ENCODE measurements at regions not wholly inside any gene's neighbourhood (a gene's known extent, or its start where the extent isn't known, plus 50 kb on each side); places are given as distances from the start of the nearest gene placed in this dataset.
A peak's percentile ranks its signal among the peaks of the same experiment; 100 is the strongest.
"Not testable (repeated sequence)": the region's sequence is repeated elsewhere in the genome, so short reads cannot be mapped to it uniquely, and the experiment has no call there.

DNA sequence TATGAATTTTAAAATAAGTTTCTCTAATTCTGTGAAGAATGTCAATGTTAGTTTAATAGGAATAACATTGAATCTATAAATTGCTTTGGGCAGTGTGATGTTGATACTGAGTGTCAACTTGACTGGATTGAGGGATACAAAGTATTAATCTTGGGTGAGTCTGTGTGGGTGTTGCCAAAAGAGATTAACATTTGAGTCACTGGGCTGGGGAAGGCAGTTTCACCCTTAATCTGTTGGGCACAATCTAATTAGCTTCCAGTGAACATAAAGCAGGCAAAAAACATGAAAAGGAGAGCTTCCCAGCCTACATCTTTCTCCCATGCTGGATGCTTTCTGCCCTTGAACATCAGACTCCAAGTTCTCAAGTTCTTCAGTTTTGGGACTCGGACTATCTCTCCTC lies 832.0 kb upstream of the ARRDC3 start:
- H3K4me3 ChIP-seq (ENCODE audit: low read depth, low read length), result no peak overlapping the region
- H3K27ac Mint-ChIP-seq, result no peak overlapping the region
- H3K27ac ChIP-seq (ENCODE audit: insufficient read depth, low read length, poor library complexity, severe bottlenecking), result no peak overlapping the region
- no peaks in the 10 kb centered on the region for H3K36me3 ChIP-seq (ENCODE audit: control insufficient read depth, insufficient read depth, low read length)
- H3K9me3 ChIP-seq (ENCODE audit: control insufficient read depth in 2 of 2, low read length in 2 of 2), result no peaks in the 10 kb centered on the region
- H3K4me1 Mint-ChIP-seq, result no peaks in the 10 kb centered on the region
- ATAC-seq (ENCODE audit: low read depth in 2 of 2) (no peak), DNase-seq (no peak)
- no peaks in the 10 kb centered on the region for H3K27me3 Mint-ChIP-seq
- no peak overlapping the region for H3K4me3 Mint-ChIP-seq
- H3K36me3 Mint-ChIP-seq, result no peaks in the 10 kb centered on the region
- peaks cover 0 to 27% (median 6%) of the 10 kb centered on the region in 7 donors for H3K9me3 Mint-ChIP-seq
- H3K4me1 ChIP-seq (ENCODE audit: control insufficient read depth, insufficient read depth, low read length, poor library complexity, severe bottlenecking), result no peaks in the 10 kb centered on the region
- no peaks in the 10 kb centered on the region for H3K27me3 ChIP-seq (ENCODE audit: control insufficient read depth, insufficient read depth, low read length)

- Mint-ChIP-seq H3K27ac (no peak overlapping the region), H3K36me3 (no peaks in the 10 kb centered on the region), H3K9me3 (peaks cover 0 to 9% (median 4%) of the 10 kb centered on the region in 7 donors), H3K27me3 (no peaks in the 10 kb centered on the region), H3K4me1 (no peaks in the 10 kb centered on the region), H3K4me3 (no peak overlapping the region)
- no peaks in the 10 kb centered on the region for H3K27me3 ChIP-seq (ENCODE audit: control insufficient read depth, insufficient read depth, low read length)
- no peak overlapping the region for H3K4me3 ChIP-seq (ENCODE audit: low read depth, low read length)
- no peaks in the 10 kb centered on the region for H3K9me3 ChIP-seq (ENCODE audit: control insufficient read depth in 2 of 2, low read length in 2 of 2)
- ATAC-seq (ENCODE audit: low read depth in 2 of 2) (no peak), DNase-seq (no peak)
- no peaks in the 10 kb centered on the region for H3K36me3 ChIP-seq (ENCODE audit: control insufficient read depth, insufficient read depth, low read length)
- no peak overlapping the region for H3K27ac ChIP-seq (ENCODE audit: insufficient read depth, low read length, poor library complexity, severe bottlenecking)
- no peaks in the 10 kb centered on the region for H3K4me1 ChIP-seq (ENCODE audit: control insufficient read depth, insufficient read depth, low read length, poor library complexity, severe bottlenecking)
Observed at GRCh38 chr5:92208265-92208664, 825.1 kb upstream of the ARRDC3 start.

DNA sequence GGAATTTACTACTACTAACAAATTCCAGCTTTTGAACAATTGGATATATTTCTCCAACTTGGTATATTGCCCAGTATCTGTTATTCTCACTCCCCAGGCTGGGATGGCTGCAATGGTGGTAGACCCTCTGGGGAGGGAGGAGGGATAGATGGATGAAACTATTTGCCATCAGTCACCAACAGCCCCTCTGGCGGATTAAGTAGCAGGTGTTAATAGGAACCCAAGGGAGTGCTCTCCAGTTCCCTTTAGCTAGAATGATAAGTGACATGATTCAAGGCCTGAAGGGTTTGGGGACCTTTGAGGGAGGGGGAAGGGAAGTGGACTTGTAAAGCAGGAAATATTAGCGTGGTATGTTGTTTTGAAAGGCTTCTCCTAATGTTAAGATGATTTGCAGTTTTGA lies 824.0 kb upstream of the ARRDC3 start:
- no peaks in the 10 kb centered on the region for H3K4me1 Mint-ChIP-seq

GRCh38 chr5:92206681-92207080 lies 823.6 kb upstream of the ARRDC3 start:
- no peaks in the 10 kb centered on the region for H3K4me1 ChIP-seq (ENCODE audit: control insufficient read depth, insufficient read depth, low read length, poor library complexity, severe bottlenecking)
- H3K4me1 Mint-ChIP-seq, result no peaks in the 10 kb centered on the region
- peaks cover 0 to 6% (median 4%) of the 10 kb centered on the region in 7 donors for H3K9me3 Mint-ChIP-seq
- no peak overlapping the region for H3K4me3 Mint-ChIP-seq
- no peaks in the 10 kb centered on the region for H3K36me3 Mint-ChIP-seq
- no peak overlapping the region for H3K27ac Mint-ChIP-seq
- no peaks in the 10 kb centered on the region for H3K27me3 ChIP-seq (ENCODE audit: control insufficient read depth, insufficient read depth, low read length)
- no peaks in the 10 kb centered on the region for H3K9me3 ChIP-seq (ENCODE audit: control insufficient read depth in 2 of 2, low read length in 2 of 2)
- ATAC-seq (ENCODE audit: low read depth in 2 of 2), result no peak
- no peaks in the 10 kb centered on the region for H3K36me3 ChIP-seq (ENCODE audit: control insufficient read depth, insufficient read depth, low read length)
- DNase-seq, result no peak
- H3K27me3 Mint-ChIP-seq, result no peaks in the 10 kb centered on the region
- H3K27ac ChIP-seq (ENCODE audit: insufficient read depth, low read length, poor library complexity, severe bottlenecking), result no peak overlapping the region
- no peak overlapping the region for H3K4me3 ChIP-seq (ENCODE audit: low read depth, low read length)

More for the DNA sequence above, 824.0 kb upstream of the ARRDC3 start:
- Mint-ChIP-seq H3K27me3 (no peaks in the 10 kb centered on the region), H3K27ac (no peak overlapping the region), H3K4me3 (no peak overlapping the region), H3K9me3 (peaks cover 0 to 7% (median 4%) of the 10 kb centered on the region in 7 donors), H3K36me3 (no peaks in the 10 kb centered on the region)
- DNase-seq (no peak), ATAC-seq (ENCODE audit: low read depth in 2 of 2) (no peak)
- Histone ChIP-seq H3K36me3 (ENCODE audit: control insufficient read depth, insufficient read depth, low read length) (no peaks in the 10 kb centered on the region), H3K27ac (ENCODE audit: insufficient read depth, low read length, poor library complexity, severe bottlenecking) (no peak overlapping the region), H3K27me3 (ENCODE audit: control insufficient read depth, insufficient read depth, low read length) (no peaks in the 10 kb centered on the region), H3K4me1 (ENCODE audit: control insufficient read depth, insufficient read depth, low read length, poor library complexity, severe bottlenecking) (no peaks in the 10 kb centered on the region), H3K4me3 (ENCODE audit: low read depth, low read length) (no peak overlapping the region), H3K9me3 (ENCODE audit: control insufficient read depth in 2 of 2, low read length in 2 of 2) (no peaks in the 10 kb centered on the region)

GRCh38 chr5:92199035-92199434 lies 815.9 kb upstream of the ARRDC3 start:
- not testable (repeated sequence) for H3K9me3 Mint-ChIP-seq; ATAC-seq (ENCODE audit: low read depth in 2 of 2)

DNA sequence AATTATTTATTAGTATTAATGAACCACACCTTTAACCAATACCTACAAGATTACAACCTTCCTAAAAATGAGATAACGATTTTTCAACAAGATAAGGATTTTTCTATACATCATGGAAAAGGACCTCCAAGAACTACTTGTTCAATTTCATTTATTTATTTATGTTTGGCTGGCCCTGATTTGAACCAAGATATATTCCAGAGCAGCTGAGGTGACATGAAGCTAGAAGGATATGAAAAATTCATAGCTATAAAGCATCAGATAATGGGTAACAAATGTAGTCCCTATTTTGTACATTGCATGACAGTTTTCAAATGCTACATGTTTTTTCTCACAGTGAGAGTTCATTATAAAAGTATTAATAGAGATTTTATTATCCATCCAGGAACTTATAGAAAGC lies 798.5 kb upstream of the ARRDC3 start:
- H3K4me3 ChIP-seq (ENCODE audit: low read depth, low read length), result no peak overlapping the region
- no peaks in the 10 kb centered on the region for H3K4me1 Mint-ChIP-seq
- no peaks in the 10 kb centered on the region for H3K36me3 ChIP-seq (ENCODE audit: control insufficient read depth, insufficient read depth, low read length)
- DNase-seq, result no peak
- no peak overlapping the region for H3K27ac ChIP-seq (ENCODE audit: insufficient read depth, low read length, poor library complexity, severe bottlenecking)
- no peaks in the 10 kb centered on the region for H3K36me3 Mint-ChIP-seq
- H3K27me3 ChIP-seq (ENCODE audit: control insufficient read depth, insufficient read depth, low read length), result no peaks in the 10 kb centered on the region
- H3K4me3 Mint-ChIP-seq, result no peak overlapping the region
- ATAC-seq (ENCODE audit: low read depth in 2 of 2), result no peak
- H3K4me1 ChIP-seq (ENCODE audit: control insufficient read depth, insufficient read depth, low read length, poor library complexity, severe bottlenecking), result no peaks in the 10 kb centered on the region
- H3K9me3 ChIP-seq (ENCODE audit: control insufficient read depth in 2 of 2, low read length in 2 of 2), result no peaks in the 10 kb centered on the region
- H3K9me3 Mint-ChIP-seq, result peaks cover 0 to 6% (median 0%) of the 10 kb centered on the region in 7 donors
- no peaks in the 10 kb centered on the region for H3K27me3 Mint-ChIP-seq
- H3K27ac Mint-ChIP-seq, result no peak overlapping the region

More at GRCh38 chr5:92199035-92199434, 815.9 kb upstream of the ARRDC3 start:
- not testable (repeated sequence) for H3K27me3 ChIP-seq (ENCODE audit: control insufficient read depth, insufficient read depth, low read length); H3K27ac ChIP-seq (ENCODE audit: insufficient read depth, low read length, poor library complexity, severe bottlenecking); H3K27ac Mint-ChIP-seq; H3K36me3 Mint-ChIP-seq; H3K36me3 ChIP-seq (ENCODE audit: control insufficient read depth, insufficient read depth, low read length); H3K27me3 Mint-ChIP-seq; H3K4me1 Mint-ChIP-seq; DNase-seq; H3K4me3 Mint-ChIP-seq; H3K4me3 ChIP-seq (ENCODE audit: low read depth, low read length); H3K4me1 ChIP-seq (ENCODE audit: control insufficient read depth, insufficient read depth, low read length, poor library complexity, severe bottlenecking); H3K9me3 ChIP-seq (ENCODE audit: control insufficient read depth in 2 of 2, low read length in 2 of 2)

- Histone ChIP-seq H3K9me3 (ENCODE audit: control insufficient read depth in 2 of 2, low read length in 2 of 2) (no peaks in the 10 kb centered on the region), H3K4me1 (ENCODE audit: control insufficient read depth, insufficient read depth, low read length, poor library complexity, severe bottlenecking) (no peaks in the 10 kb centered on the region), H3K4me3 (ENCODE audit: low read depth, low read length) (no peak overlapping the region), H3K36me3 (ENCODE audit: control insufficient read depth, insufficient read depth, low read length) (no peaks in the 10 kb centered on the region), H3K27ac (ENCODE audit: insufficient read depth, low read length, poor library complexity, severe bottlenecking) (no peak overlapping the region), H3K27me3 (ENCODE audit: control insufficient read depth, insufficient read depth, low read length) (no peaks in the 10 kb centered on the region)
- DNase-seq, result no peak
- Mint-ChIP-seq H3K36me3 (no peaks in the 10 kb centered on the region), H3K27me3 (no peaks in the 10 kb centered on the region), H3K4me1 (no peaks in the 10 kb centered on the region), H3K9me3 (peaks cover 0 to 6% (median 0%) of the 10 kb centered on the region in 7 donors), H3K4me3 (no peak overlapping the region), H3K27ac (peak overlapping the region in 1 of 3 donors; percentile 57)
- no peak for ATAC-seq (ENCODE audit: low read depth in 2 of 2)
Observed at GRCh38 chr5:92180391-92180790, 797.3 kb upstream of the ARRDC3 start.

GRCh38 chr5:92179651-92180050 lies 796.5 kb upstream of the ARRDC3 start:
- no peak overlapping the region for H3K27ac Mint-ChIP-seq
- no peaks in the 10 kb centered on the region for H3K9me3 ChIP-seq (ENCODE audit: control insufficient read depth in 2 of 2, low read length in 2 of 2)
- H3K27me3 ChIP-seq (ENCODE audit: control insufficient read depth, insufficient read depth, low read length), result no peaks in the 10 kb centered on the region
- peaks cover 0 to 6% (median 0%) of the 10 kb centered on the region in 7 donors for H3K9me3 Mint-ChIP-seq
- no peaks in the 10 kb centered on the region for H3K27me3 Mint-ChIP-seq
- no peaks in the 10 kb centered on the region for H3K4me1 Mint-ChIP-seq
- H3K4me1 ChIP-seq (ENCODE audit: control insufficient read depth, insufficient read depth, low read length, poor library complexity, severe bottlenecking), result no peaks in the 10 kb centered on the region
- no peaks in the 10 kb centered on the region for H3K36me3 ChIP-seq (ENCODE audit: control insufficient read depth, insufficient read depth, low read length)
- H3K4me3 ChIP-seq (ENCODE audit: low read depth, low read length), result no peak overlapping the region
- DNase-seq (no peak), ATAC-seq (ENCODE audit: low read depth in 2 of 2) (no peak)
- H3K4me3 Mint-ChIP-seq, result no peak overlapping the region
- no peak overlapping the region for H3K27ac ChIP-seq (ENCODE audit: insufficient read depth, low read length, poor library complexity, severe bottlenecking)
- no peaks in the 10 kb centered on the region for H3K36me3 Mint-ChIP-seq

Data from CD4-positive, CD25-positive, alpha-beta regulatory T cell (primary cell).